ENCODE measurements at regions not wholly inside any gene's neighbourhood (a gene's known extent, or its start where the extent isn't known, plus 50 kb on each side); places are given as distances from the start of the nearest gene placed in this dataset.
A peak's percentile ranks its signal among the peaks of the same experiment; 100 is the strongest.

- no peaks in the 10 kb centered on the region for H3K36me3 ChIP-seq (ENCODE audit: low read depth)
- TF ChIP-seq, protein P1, sequence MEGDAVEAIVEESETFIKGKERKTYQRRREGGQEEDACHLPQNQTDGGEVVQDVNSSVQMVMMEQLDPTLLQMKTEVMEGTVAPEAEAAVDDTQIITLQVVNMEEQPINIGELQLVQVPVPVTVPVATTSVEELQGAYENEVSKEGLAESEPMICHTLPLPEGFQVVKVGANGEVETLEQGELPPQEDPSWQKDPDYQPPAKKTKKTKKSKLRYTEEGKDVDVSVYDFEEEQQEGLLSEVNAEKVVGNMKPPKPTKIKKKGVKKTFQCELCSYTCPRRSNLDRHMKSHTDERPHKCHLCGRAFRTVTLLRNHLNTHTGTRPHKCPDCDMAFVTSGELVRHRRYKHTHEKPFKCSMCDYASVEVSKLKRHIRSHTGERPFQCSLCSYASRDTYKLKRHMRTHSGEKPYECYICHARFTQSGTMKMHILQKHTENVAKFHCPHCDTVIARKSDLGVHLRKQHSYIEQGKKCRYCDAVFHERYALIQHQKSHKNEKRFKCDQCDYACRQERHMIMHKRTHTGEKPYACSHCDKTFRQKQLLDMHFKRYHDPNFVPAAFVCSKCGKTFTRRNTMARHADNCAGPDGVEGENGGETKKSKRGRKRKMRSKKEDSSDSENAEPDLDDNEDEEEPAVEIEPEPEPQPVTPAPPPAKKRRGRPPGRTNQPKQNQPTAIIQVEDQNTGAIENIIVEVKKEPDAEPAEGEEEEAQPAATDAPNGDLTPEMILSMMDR (IDR thresholded peaks at IDR 0.05), result no peak
- no peaks in the 10 kb centered on the region for H3K4me1 ChIP-seq (ENCODE audit: low read depth)
- intact Hi-C loops (cut with DNase I, micrococcal nuclease), result no loop called here
- no peak for ATAC-seq
- no peak overlapping the region for H3K4me3 ChIP-seq
- peak in 1 of 3 donors; percentile 39 for DNase-seq
- H3K9me3 ChIP-seq, result peaks cover 5% of the 10 kb centered on the region
Measured at GRCh38 chr14:104248203-104249055, 110.0 kb downstream of the KIF26A start.

GRCh38 chr14:104249089-104249488 lies 110.7 kb downstream of the KIF26A start:
- TF ChIP-seq, protein P1 (IDR thresholded peaks at IDR 0.05), result no peak
- Histone ChIP-seq H3K9me3 (peaks cover 5% of the 10 kb centered on the region), H3K4me1 (ENCODE audit: low read depth) (no peaks in the 10 kb centered on the region), H3K36me3 (ENCODE audit: low read depth) (no peaks in the 10 kb centered on the region), H3K4me3 (no peak overlapping the region)
- ATAC-seq (no peak), DNase-seq (peak in 2 of 3 donors; percentile 23 to 37)
- intact Hi-C loops (cut with DNase I, micrococcal nuclease), result no loop called here

- H3K9me3 ChIP-seq, result peaks cover 5% of the 10 kb centered on the region
- DNase-seq, result peak in 1 of 3 donors; percentile 21
- intact Hi-C loops (cut with DNase I, micrococcal nuclease), result no loop called here
- no peaks in the 10 kb centered on the region for H3K4me1 ChIP-seq (ENCODE audit: low read depth)
- TF ChIP-seq, protein P1 (IDR thresholded peaks at IDR 0.05), result no peak
- H3K4me3 ChIP-seq, result no peak overlapping the region
- no peaks in the 10 kb centered on the region for H3K36me3 ChIP-seq (ENCODE audit: low read depth)
- ATAC-seq, result no peak
Measured at GRCh38 chr14:104249706-104250105, 111.3 kb downstream of the KIF26A start.

DNA sequence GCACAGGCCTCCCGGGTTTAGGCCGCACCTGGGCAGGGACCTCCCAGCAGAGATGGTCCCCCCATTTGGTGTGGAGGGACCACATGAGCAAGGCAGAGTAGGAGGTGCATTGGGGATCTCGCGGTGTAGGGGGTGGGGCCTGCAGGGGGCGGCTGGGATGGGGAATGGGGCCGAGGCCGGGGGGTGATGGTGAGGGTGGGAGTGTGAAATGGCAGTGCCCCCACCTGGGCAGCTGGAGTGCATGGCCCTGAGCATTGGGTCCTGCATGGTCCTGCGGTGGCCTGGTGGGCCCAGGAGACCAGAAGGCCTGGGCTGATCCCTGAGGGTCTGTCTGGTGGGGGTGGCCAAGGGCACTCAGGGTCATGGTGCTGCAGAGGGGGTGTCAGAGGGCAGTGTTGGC lies 111.8 kb downstream of the KIF26A start:
- Histone ChIP-seq H3K9me3 (peaks cover 5% of the 10 kb centered on the region), H3K4me1 (ENCODE audit: low read depth) (no peaks in the 10 kb centered on the region), H3K4me3 (no peak overlapping the region), H3K36me3 (ENCODE audit: low read depth) (no peaks in the 10 kb centered on the region)
- TF ChIP-seq, protein P1 (IDR thresholded peaks at IDR 0.05), result no peak
- ATAC-seq (no peak), DNase-seq (peak in 2 of 3 donors; percentile 22)
- intact Hi-C loops (cut with DNase I, micrococcal nuclease), result no loop called here

GRCh38 chr14:104252256-104253215 lies 114.1 kb downstream of the KIF26A start:
- no peaks in the 10 kb centered on the region for H3K9me3 ChIP-seq

More at GRCh38 chr14:104252256-104253215, 114.1 kb downstream of the KIF26A start:
- intact Hi-C loops (cut with DNase I, micrococcal nuclease), result no loop called here
- H3K36me3 ChIP-seq (ENCODE audit: low read depth), result no peaks in the 10 kb centered on the region
- peak in 1 of 3 donors; percentile 26 for DNase-seq
- TF ChIP-seq, protein P1 (IDR thresholded peaks at IDR 0.05), result no peak
- no peaks in the 10 kb centered on the region for H3K4me1 ChIP-seq (ENCODE audit: low read depth)
- peak; percentile 65 for ATAC-seq
- H3K4me3 ChIP-seq, result no peak overlapping the region

All from mucosa of descending colon (tissue), 3 donors.